GM18519 (cell line): ENCODE measurements at regions not wholly inside any gene's neighbourhood (a gene's known extent, or its start where the extent isn't known, plus 50 kb on each side); places are given as distances from the start of the nearest gene placed in this dataset.

Source experiments
- ATAC-seq: cut with Tn5 transposase; IDR thresholded peaks from one replicate; pipeline ENCODE4 v1.9.1; 2021; ENCODE audit warnings: mild to moderate bottlenecking, moderate library complexity; ENCODE audit not compliant: unreplicated experiment, low FRiP score

- ATAC-seq: no peak
Measured at GRCh38 chr4:13190093-13190721, 293.9 kb downstream of the RAB28 start.

- ATAC-seq: no peak
Measured at GRCh38 chr4:13184199-13184598, 299.9 kb downstream of the RAB28 start.

GRCh38 chr4:13182133-13182532 lies 302.0 kb downstream of the RAB28 start:
- ATAC-seq: no peak

- ATAC-seq: no peak
Measured at GRCh38 chr4:13181681-13182080, 302.5 kb downstream of the RAB28 start.

GRCh38 chr4:13180701-13181100 lies 303.4 kb downstream of the RAB28 start:
- ATAC-seq: no peak

GRCh38 chr4:13178621-13179020 lies 305.5 kb downstream of the RAB28 start:
- ATAC-seq: no peak

- ATAC-seq: no peak
Measured at GRCh38 chr4:13176741-13177142, 307.4 kb downstream of the RAB28 start.

GRCh38 chr4:13174926-13175325 lies 309.2 kb downstream of the RAB28 start:
- ATAC-seq: no peak

GRCh38 chr4:13174001-13174400 lies 310.1 kb downstream of the RAB28 start:
- ATAC-seq: no peak

GRCh38 chr4:13171292-13172057 lies 312.7 kb downstream of the RAB28 start:
- ATAC-seq: no peak

- no peak for ATAC-seq
Measured at GRCh38 chr4:13169731-13170525, 314.2 kb downstream of the RAB28 start.

- ATAC-seq: no peak
Measured at GRCh38 chr4:13168326-13168725, 315.8 kb downstream of the RAB28 start.

- no peak for ATAC-seq
Measured at GRCh38 chr4:13166214-13166613, 317.9 kb downstream of the RAB28 start.

GRCh38 chr4:13164783-13165331 lies 319.3 kb downstream of the RAB28 start:
- no peak for ATAC-seq

- no peak for ATAC-seq
Measured at GRCh38 chr4:13162886-13163285, 321.3 kb downstream of the RAB28 start.

GRCh38 chr4:13160920-13161319 lies 323.2 kb downstream of the RAB28 start:
- no peak for ATAC-seq

- no peak for ATAC-seq
Measured at GRCh38 chr4:13159041-13159620, 325.0 kb downstream of the RAB28 start.

GRCh38 chr4:13151194-13151593 lies 332.9 kb downstream of the RAB28 start:
- ATAC-seq: no peak

- no peak for ATAC-seq
Measured at GRCh38 chr4:13143222-13144070, 340.7 kb downstream of the RAB28 start.

- no peak for ATAC-seq
Measured at GRCh38 chr4:13142726-13143125, 341.4 kb downstream of the RAB28 start.
